Stimulated activated CD8-positive, alpha-beta memory T cell treated with anti-CD3 and anti-CD28 coated beads, Interleukin-15, amount 100 ng/mL, for 4 hours (primary cell): ENCODE measurements at regions not wholly inside any gene's neighbourhood (a gene's known extent, or its start where the extent isn't known, plus 50 kb on each side); places are given as distances from the start of the nearest gene placed in this dataset.

Experiments used
- DNase-seq, 2 donors: peaks; one replicate each; pipeline ENCODE4 v3.0.0-alpha.2; 2020; ENCODE audit warnings: low read depth in 2 of 2

- no peak for DNase-seq
Observed at GRCh38 chr10:78298835-78299234, 265.2 kb downstream of the RPS24 start.

- no peak for DNase-seq
Observed at GRCh38 chr10:78299851-78300468, 266.3 kb downstream of the RPS24 start.

- no peak for DNase-seq
Observed at GRCh38 chr10:78300526-78300925, 266.9 kb downstream of the RPS24 start.

DNA sequence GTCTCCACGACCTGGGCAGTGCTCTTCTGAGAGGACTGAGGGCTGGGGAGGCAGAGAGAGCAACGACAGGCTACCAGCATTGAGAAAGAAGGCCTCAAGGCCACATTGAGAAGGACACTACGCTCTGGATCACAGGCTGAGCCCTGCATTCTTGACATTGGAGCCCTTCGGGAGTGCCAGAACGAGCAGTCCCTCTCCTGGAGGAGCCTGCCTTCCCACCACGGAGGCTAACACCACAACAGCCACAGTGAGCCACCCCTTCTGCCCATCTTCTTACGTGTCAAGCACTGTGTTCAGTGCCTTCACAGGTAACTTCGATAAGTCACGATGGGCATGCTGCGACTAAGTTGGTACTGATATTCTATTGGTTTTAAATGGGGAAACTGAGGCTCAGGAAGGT lies 267.8 kb downstream of the RPS24 start:
- no peak for DNase-seq

GRCh38 chr10:78301891-78302738 lies 268.5 kb downstream of the RPS24 start:
- DNase-seq, result no peak

- no peak for DNase-seq
Observed at GRCh38 chr10:78302739-78302988, 269.0 kb downstream of the RPS24 start.

GRCh38 chr10:78302989-78303854 lies 269.6 kb downstream of the RPS24 start:
- peak; percentile 90 to 96 for DNase-seq

DNA sequence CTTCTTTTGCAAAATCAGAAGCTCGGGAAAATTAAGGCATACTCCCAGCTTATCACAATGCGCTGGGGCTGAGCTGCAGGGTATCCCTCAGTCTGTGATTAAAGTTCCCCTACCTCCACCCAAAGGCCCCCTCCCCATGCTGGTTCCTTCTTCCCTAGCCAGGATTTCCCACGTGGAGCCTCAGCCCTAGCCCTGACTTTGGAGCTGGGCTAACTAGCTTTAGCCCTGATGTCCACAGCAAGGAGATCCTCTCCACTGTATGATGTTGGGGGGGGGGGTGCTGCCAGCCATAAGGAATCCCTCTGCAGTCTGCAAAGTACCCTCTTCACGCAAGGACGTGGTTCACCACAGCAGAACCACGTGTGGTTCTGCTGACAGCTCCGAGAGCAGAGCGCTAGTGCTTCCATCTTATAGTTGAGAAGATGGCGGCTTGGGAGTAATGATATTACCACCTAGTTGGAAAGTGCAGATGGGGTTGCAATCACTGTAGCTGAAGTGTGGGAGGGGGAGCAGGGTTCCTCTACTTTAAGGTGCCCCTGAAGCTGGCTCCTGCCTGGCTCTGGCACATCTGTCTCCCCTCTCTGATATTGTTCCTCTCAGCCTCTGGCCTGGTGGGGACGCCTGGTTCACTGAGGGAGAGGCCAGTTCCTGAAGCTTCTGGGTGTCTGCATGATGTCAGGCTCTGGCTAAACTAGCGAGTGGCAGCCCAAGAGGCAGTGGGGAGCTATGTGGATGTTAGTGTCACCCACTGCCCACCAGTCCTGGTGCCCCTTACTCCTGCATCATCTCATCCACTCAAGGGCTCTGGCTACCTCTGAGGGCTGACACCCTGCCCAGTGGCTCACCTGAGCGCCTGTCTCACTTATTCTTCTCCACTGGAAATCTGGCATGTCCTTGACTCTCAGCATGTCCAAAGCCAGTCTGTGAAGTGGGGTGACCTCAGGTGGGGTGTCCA lies 270.7 kb downstream of the RPS24 start:
- DNase-seq, result no peak

- no peak for DNase-seq
Observed at GRCh38 chr10:78305311-78305710, 271.6 kb downstream of the RPS24 start.

GRCh38 chr10:78306358-78306757 lies 272.7 kb downstream of the RPS24 start:
- DNase-seq, result no peak

DNA sequence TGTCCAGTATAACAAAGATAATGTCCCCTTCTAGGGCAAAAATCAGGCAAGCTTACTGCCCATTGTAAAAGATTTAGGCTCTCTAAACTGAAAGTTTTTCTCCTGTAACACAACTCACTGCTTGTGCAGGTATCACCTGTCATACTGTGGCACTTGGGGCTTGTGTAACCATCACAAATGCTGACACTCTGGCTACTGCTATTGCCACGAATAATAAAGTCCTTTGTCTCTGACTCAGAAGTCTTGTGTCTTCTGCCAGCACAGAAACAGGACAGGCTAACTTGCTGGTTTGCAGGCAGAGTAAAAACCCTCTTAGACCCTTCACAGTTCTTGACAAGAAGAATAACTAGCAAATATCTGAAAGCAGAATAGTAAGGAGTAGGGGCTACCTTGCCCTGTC lies 273.9 kb downstream of the RPS24 start:
- no peak for DNase-seq

DNA sequence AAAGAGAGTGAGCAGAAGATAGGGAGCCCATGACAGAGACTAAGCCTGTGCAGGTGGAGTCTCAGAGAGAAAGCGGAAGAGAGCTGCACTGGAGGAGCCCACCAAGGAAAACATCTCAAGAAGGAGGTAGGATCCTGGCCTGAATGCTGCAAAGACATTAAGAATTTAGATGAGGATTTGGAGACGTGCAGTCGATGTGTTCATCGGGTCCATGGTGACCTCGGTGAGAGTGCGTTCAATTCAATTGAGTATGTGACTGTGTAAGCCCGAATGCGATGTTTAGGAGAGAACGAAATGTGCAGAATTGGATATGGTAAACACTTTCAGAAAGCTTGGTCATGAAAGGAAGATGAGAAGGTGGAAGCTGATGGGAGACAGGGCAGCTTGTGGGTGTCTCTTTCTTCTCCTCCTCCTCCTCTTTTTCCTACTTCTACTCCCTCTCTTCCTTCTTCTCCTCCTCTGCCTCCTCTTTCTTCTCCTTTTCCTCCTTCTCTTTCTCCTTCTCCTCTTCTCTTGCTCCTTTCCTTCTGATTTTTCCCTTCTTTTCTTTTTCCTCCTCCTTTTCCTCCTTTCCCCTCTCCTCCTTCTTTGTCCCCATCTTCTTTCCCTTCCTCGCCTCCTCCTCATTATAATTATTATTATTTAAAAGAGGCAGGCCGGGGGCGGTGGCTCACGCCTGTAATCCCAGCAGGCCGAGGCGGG lies 276.0 kb downstream of the RPS24 start:
- DNase-seq, result no peak

DNA sequence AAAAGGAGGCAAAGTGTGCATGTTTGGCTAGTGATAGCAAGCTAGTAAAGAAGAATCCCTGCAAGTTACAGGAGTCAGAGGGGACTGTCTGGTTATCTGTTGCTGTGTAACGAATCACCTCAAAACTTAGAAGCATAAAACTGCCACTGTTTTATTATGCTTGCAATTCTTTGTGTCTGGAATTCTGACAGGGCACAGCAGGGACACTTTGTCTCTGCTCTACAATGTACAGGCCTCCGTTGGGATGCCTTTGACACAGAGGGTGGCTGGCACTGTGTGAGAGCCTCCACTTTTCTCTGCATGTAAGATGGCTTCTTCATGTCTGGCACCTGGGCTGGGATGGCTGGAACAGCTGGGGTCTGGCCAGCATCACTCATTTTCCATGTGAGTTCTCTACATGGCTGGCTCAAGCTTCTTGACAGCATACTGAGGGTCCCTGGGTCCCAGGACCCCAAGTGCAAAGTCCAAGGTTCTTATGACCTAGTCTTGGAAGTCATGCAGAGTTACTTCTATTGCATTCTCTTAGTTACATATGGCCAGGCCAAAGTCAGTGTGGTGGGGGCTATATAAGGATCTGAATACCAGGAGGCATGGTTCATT lies 276.9 kb downstream of the RPS24 start:
- no peak for DNase-seq

DNA sequence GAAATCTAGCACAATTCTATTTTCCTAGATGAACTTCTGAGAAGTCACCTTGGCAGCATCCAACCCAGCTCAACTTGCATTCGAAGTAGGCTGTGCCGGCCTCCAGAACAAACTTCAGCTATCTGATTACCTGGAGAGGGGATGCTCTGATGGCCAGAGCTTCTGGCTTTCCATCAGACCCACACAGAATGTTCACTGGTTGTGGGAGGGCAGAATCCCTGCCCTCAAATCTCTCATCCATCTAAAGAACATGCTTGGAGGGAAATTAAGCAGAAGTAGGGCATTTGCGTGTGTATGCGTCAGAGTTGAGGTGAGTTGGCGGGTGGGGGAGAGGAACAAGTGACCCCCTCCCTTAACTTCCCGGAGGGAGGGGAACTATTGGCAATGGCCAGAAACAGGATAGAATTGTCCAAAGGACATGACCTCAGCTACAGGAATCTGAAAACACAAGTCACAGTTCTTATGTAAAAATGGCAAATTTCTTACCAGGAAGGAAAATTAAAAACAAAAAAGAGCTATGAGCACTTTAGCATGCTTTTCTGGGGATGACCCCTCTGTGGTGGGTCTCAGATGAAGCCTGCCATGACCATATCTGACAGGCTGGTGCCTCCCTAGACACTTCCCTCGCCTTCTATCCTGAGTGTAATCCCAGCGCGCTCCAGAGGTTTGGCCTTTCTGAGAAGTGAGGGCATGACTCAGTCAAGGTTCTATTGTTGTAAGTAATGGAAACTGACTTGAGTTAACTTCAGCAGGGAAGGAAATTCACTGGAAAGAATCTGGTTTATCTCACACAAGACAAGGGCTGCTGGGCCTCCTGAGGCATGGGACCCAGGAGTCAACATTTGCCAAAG lies 278.8 kb downstream of the RPS24 start:
- DNase-seq, result no peak

DNA sequence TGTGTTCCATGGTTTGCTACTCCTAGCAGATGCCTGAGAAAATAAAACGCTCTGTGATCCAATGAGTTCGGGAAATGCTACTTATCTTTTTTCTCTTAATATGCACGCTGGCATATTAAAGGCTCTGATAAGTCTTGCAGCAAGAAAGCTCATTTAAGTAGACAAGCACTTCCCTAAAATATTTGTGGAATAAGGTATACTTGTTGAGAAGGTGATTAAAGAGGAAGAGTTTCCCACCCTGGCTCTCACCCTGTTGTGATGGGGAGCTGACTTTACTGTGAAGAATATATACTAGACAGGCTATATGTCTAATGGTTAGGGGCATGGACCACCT lies 279.4 kb downstream of the RPS24 start:
- no peak for DNase-seq

GRCh38 chr10:78313636-78314035 lies 280.0 kb downstream of the RPS24 start:
- no peak for DNase-seq

GRCh38 chr10:78314651-78315050 lies 281.0 kb downstream of the RPS24 start:
- DNase-seq, result no peak

DNA sequence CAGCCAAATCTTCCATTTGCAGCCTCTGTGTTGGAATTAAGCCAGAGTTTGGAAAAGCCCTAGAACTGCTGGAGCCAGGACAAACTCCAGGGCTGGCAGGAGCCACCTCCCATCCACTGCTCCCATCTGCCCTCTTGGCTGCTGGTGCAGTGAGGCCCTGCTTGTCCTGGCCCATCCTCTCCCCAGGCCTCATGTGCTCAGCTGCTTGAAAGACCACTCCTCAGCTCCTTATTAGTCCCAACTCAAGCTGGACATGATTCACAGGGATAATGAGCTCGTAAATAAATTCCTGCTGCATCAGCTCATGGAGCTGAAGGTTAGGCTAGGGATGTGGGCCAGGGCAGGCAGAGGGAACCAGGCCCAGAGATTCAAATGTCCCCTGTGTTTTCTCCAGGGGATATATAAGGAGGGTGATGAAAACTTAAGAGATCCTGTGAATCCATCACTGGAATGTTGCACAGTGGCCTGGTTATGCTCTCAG lies 282.8 kb downstream of the RPS24 start:
- DNase-seq, result no peak

DNA sequence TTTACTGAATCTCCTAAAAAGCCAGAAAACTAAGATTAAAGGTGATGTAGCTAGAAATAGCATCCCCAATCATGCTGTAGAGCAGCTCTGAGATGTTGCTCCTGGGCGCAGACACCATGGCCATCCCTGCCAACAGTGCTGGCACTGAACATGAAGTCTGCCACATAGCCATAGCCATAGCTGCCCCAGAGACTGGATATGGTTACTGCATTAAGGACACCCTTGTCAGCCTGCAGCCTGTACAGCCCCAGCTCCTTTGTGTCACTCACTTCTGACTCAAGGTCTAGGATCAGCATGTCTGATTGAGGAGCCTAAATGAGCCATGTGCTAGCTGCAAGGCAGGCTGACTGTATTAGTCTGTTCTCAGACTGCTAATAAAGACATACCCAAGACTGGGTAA lies 284.6 kb downstream of the RPS24 start:
- no peak for DNase-seq

DNA sequence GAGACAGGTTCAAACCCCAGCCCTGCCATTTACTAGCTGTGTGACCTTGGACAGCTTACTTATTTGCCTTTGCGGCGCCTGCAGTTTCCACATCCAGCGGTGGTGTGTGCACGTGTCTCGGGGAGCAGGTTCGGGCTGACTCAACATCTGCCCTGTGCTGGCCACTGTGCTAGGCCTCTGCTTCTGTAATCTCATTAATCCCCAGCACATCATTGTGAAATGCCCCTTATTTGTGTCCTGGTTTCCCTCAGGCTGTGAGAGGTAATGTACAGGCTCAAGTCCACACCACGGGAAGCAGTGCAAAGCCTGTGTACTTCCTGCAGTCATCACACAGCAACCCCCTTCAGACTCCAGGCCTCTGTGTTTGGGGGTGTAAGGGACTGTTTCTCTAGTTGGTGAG lies 285.7 kb downstream of the RPS24 start:
- no peak for DNase-seq
